GM12872 (cell line): ENCODE measurements at regions not wholly inside any gene's neighbourhood (a gene's known extent, or its start where the extent isn't known, plus 50 kb on each side); places are given as distances from the start of the nearest gene placed in this dataset.

Source experiments
- CTCF ChIP-seq: IDR thresholded peaks from 3 replicates; pipeline ENCODE4 v1.5.1; 2011; ENCODE audit warnings: low read depth, mild to moderate bottlenecking, low read length, moderate library complexity; ENCODE audit not compliant: insufficient read depth

GRCh38 chr2:12110481-12110880 lies 364.0 kb downstream of the LPIN1 start:
- no peak for TF ChIP-seq CTCF

GRCh38 chr2:12113412-12113811 lies 367.0 kb downstream of the LPIN1 start:
- TF ChIP-seq CTCF = no peak

GRCh38 chr2:12114816-12115215 lies 368.4 kb downstream of the LPIN1 start:
- no peak for TF ChIP-seq CTCF

- no peak for TF ChIP-seq CTCF
Measured at GRCh38 chr2:12116228-12116750, 369.9 kb downstream of the LPIN1 start.

- TF ChIP-seq CTCF = no peak
Measured at GRCh38 chr2:12119841-12120240, 373.4 kb downstream of the LPIN1 start.

GRCh38 chr2:12120281-12121150 lies 374.1 kb downstream of the LPIN1 start:
- TF ChIP-seq CTCF = no peak

- TF ChIP-seq CTCF = no peak
Measured at GRCh38 chr2:12124790-12125189, 378.4 kb downstream of the LPIN1 start.
